Spleen (tissue), 11 donors: ENCODE measurements at regions not wholly inside any gene's neighbourhood (a gene's known extent, or its start where the extent isn't known, plus 50 kb on each side); places are given as distances from the start of the nearest gene placed in this dataset.
A peak's percentile ranks its signal among the peaks of the same experiment; 100 is the strongest.

ENCODE experiments used
- DNase-seq: peaks from one replicate; pipeline ENCODE4 v3.0.0-alpha.2; 2020
- H3K27ac ChIP-seq, 8 donors: fragments of 200-600 bp; sonication (generic) in 7 of 8; 1 replicate in 4 of 8; 2 replicates in 4 of 8; pipeline versions ENCODE4 v1.5.0 to v1.8.0; 2016 to 2021; ENCODE audit warnings: inconsistent platforms in 4 of 8, mild to moderate bottlenecking in 4 of 8, moderate library complexity in 1 of 8
- H3K27me3 ChIP-seq, 7 donors: fragments of 200-600 bp; sonication (generic) in 6 of 7; replicated peaks in 1 of 7; 1 replicate in 4 of 7; 2 replicates in 3 of 7; pipeline versions ENCODE4 v1.5.0 to v1.8.0; 2016 to 2021; ENCODE audit warnings: inconsistent platforms in 3 of 7, mild to moderate bottlenecking in 1 of 7
- H3K36me3 ChIP-seq, 6 donors: fragments of 200-600 bp; sonication (generic) in 5 of 6; 1 replicate in 4 of 6; 2 replicates in 2 of 6; pipeline versions ENCODE4 v1.5.0 to v1.8.0; 2016 to 2021; ENCODE audit warnings: inconsistent platforms in 2 of 6
- H3K4me1 ChIP-seq, 6 donors: fragments of 200-600 bp; sonication (generic) in 5 of 6; 1 replicate in 3 of 6; 2 replicates in 3 of 6; pipeline versions ENCODE4 v1.5.0 to v1.8.0; 2016 to 2021; ENCODE audit warnings: inconsistent platforms in 3 of 6
- H3K4me3 ChIP-seq, 8 donors: fragments of 200-600 bp; sonication (generic) in 7 of 8; 1 replicate in 4 of 8; 2 replicates in 4 of 8; pipeline versions ENCODE4 v1.5.0 to v1.8.0; 2016 to 2021; ENCODE audit warnings: inconsistent platforms in 4 of 8, mild to moderate bottlenecking in 4 of 8, moderate library complexity in 2 of 8
- H3K9me3 ChIP-seq, 8 donors: fragments of 200-600 bp; sonication (generic) in 7 of 8; 1 replicate in 4 of 8; 2 replicates in 4 of 8; pipeline versions ENCODE4 v1.5.0 to v1.8.0; 2016 to 2021; ENCODE audit warnings: inconsistent platforms in 4 of 8
- POLR2A ChIP-seq, 3 donors: fragments of 450-650 bp; IDR thresholded peaks; one replicate each; pipeline ENCODE4 v1.5.1; 2017; ENCODE audit warnings: antibody characterized with exemption in 3 of 3, mild to moderate bottlenecking in 1 of 3
- POLR2AphosphoS5 ChIP-seq, 3 donors: sonication (generic); formaldehyde crosslinking; IDR thresholded peaks; one replicate each; pipeline ENCODE4 v1.5.1; 2017; ENCODE audit warnings: antibody characterized with exemption in 3 of 3
- WGBS, 5 donors: extraction: QIAGEN DNeasy Blood & Tissue Kit in 3 of 5; methylation state at CpG; one replicate each; pipeline versions ENCODE4 v1.1.5 to v1.1.7; 2013 to 2018; 5-methylcytosine and 5-hydroxymethylcytosine counted together
- intact Hi-C: fragments of 100-400 bp; cut with DNase I; formaldehyde crosslinking; loops from one replicate; pipeline ENCODE4 v1.15.0; 2023; ENCODE audit warnings: low total_unique reads
- TF ChIP-seq, protein P1 (sequence below), 11 experiments: fragments of 200-600 bp in 7 of 11; fragments of 450-650 bp in 4 of 11; sonication (generic) in 4 of 11; IDR thresholded peaks in 8 of 11; conservative IDR thresholded peaks in 3 of 11; 1 replicate in 7 of 11; 2 replicates in 4 of 11; pipeline versions ENCODE4 v1.4.0 to v1.8.0; 2016 to 2021; ENCODE audit warnings: antibody characterized with exemption in 11 of 11, inconsistent platforms in 4 of 11, mild to moderate bottlenecking in 1 of 11
- donor health status: healthy with polysubstance abuse.
- donor health status: DM: no; HTN: no; CAD: no; lungs with moderate emphysema.
- donor health status: DM: no; HTN: no; CAD: no.
- donor health status: Bipolar disorder and iron deficiency.
- donor health status: healthy.
- donor health status: DM: no; HTN: no; CAD: no.
- donor health status: DM: yes; HTN: yes; CAD: no.

DNA sequence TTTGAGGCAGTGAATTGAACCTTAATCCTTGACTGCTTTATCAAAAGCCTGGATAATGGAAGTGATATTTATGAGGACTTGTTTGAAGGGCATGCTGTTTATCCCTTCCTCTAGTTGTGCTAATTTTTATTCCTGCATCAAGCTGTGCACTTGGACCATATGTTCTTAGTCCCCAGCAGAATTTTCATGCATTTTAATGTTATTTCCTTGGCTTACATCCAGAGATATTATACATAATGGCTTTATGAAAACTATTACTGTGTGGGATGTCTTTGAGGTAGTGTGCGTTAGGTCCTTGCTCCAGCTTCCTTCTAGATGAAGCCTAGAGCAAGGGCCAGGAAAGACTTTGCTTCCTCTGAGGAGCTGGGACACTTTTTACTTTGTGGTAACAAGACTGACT lies 378.4 kb downstream of the LPIN1 start:
- intact Hi-C loops, result no loop called here
- no peak overlapping the region for H3K27ac ChIP-seq
- peaks cover 0 to 7% (median 4%) of the 10 kb centered on the region in 8 donors for H3K9me3 ChIP-seq
- no peak overlapping the region for H3K4me3 ChIP-seq
- TF ChIP-seq POLR2AphosphoS5 (IDR thresholded peaks at IDR 0.05) (no peak), POLR2A (IDR thresholded peaks at IDR 0.05) (no peak)
- TF ChIP-seq, protein P1, sequence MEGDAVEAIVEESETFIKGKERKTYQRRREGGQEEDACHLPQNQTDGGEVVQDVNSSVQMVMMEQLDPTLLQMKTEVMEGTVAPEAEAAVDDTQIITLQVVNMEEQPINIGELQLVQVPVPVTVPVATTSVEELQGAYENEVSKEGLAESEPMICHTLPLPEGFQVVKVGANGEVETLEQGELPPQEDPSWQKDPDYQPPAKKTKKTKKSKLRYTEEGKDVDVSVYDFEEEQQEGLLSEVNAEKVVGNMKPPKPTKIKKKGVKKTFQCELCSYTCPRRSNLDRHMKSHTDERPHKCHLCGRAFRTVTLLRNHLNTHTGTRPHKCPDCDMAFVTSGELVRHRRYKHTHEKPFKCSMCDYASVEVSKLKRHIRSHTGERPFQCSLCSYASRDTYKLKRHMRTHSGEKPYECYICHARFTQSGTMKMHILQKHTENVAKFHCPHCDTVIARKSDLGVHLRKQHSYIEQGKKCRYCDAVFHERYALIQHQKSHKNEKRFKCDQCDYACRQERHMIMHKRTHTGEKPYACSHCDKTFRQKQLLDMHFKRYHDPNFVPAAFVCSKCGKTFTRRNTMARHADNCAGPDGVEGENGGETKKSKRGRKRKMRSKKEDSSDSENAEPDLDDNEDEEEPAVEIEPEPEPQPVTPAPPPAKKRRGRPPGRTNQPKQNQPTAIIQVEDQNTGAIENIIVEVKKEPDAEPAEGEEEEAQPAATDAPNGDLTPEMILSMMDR (IDR thresholded peaks at IDR 0.05 in 8 of 11, conservative IDR thresholded peaks at IDR 0.05 in 3 of 11), result no peak
- DNase-seq, result no peak
- H3K36me3 ChIP-seq, result no peaks in the 10 kb centered on the region
- WGBS, 5 donors, result 92 to 100% (median 95%) methylated on average over 1 of the region's 1 CpG
- H3K27me3 ChIP-seq, result no peaks in the 10 kb centered on the region
- peaks cover 0 to 33% (median 16%) of the 10 kb centered on the region in 6 donors for H3K4me1 ChIP-seq

DNA sequence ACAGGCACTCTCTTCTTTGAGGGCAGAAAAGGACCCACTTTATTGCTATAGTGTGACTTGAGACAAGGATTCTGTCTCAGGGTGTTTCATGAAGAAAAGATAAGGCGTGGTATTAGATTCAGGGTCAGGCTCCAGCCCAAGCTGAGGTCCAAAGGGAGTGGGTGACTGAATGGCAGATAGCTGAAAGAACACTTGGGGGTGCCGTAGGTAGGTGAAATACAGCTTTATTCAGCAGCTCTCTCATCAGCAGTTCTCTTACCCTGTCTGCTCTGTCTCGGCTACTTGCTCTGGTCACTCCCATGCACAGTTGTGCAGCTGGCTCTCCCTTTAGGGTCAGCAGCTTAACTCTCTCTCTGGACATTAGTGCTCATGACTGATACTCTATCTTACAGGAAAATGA lies 379.9 kb downstream of the LPIN1 start:
- DNase-seq, result no peak
- Histone ChIP-seq H3K9me3 (peaks cover 0 to 7% (median 4%) of the 10 kb centered on the region in 8 donors), H3K27ac (no peak overlapping the region), H3K4me1 (peaks cover 0 to 40% (median 17%) of the 10 kb centered on the region in 6 donors), H3K36me3 (no peaks in the 10 kb centered on the region), H3K27me3 (no peaks in the 10 kb centered on the region), H3K4me3 (no peak overlapping the region)
- WGBS, 5 donors, result 78 to 88% (median 84%) methylated on average over 3 of the region's 3 CpGs
- intact Hi-C loops, result no loop called here
- TF ChIP-seq POLR2AphosphoS5 (IDR thresholded peaks at IDR 0.05), result no peak
- TF ChIP-seq, protein P1 (IDR thresholded peaks at IDR 0.05 in 8 of 11, conservative IDR thresholded peaks at IDR 0.05 in 3 of 11), result no peak
- TF ChIP-seq POLR2A (IDR thresholded peaks at IDR 0.05), result no peak

DNA sequence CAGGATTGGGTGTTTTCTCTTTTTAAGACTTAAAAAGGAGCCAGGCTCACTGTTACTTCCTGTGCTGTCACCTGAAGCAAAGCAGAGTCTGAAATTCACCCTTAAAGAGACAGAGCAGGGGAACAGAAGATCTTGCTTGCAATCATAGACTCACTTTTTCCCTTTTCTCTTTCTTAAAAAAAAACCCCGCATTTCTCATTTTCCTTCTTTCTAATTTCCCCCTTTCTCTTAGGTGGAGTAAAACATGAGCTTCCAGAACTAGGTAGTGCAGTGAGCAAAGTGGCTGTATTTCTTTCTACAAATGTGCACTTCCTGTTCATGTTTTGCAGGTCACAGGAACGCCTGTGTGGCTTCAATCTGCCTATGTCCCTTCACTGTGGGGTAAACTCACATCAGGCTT lies 381.2 kb downstream of the LPIN1 start:
- Histone ChIP-seq H3K4me3 (peak overlapping the region in 1 of 8 donors; percentile 23), H3K27me3 (no peaks in the 10 kb centered on the region), H3K36me3 (no peaks in the 10 kb centered on the region), H3K4me1 (peaks cover 0 to 43% (median 18%) of the 10 kb centered on the region in 6 donors), H3K9me3 (peaks cover 0 to 7% (median 4%) of the 10 kb centered on the region in 8 donors), H3K27ac (peak overlapping the region in 7 of 8 donors; percentile 43 to 82 (median 61))
- TF ChIP-seq, protein P1 (IDR thresholded peaks at IDR 0.05 in 8 of 11, conservative IDR thresholded peaks at IDR 0.05 in 3 of 11), result no peak
- TF ChIP-seq POLR2A (IDR thresholded peaks at IDR 0.05), result no peak
- no peak for TF ChIP-seq POLR2AphosphoS5 (IDR thresholded peaks at IDR 0.05)
- intact Hi-C loops, result no loop called here
- WGBS, 5 donors, result 24 to 30% (median 28%) methylated on average over 2 of the region's 2 CpGs
- no peak for DNase-seq

DNA sequence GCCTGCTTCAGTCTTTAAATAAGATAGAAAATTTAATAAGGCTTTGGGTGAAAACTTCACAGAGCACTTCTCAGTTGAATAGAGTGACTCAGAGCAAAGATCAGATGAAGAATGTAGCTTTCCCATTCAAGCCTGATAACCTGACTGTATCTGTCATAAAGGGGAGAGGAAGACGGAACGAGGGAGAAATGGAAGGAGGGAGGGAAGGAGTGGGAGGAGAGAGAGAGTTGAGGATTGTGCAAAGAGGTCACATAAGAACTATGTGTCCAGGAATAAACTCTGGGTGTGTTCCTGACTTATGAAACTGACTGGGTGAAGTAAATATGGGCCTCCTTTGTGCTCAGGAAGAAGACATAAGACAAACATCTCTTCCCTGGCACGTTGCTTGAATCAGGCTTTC lies 385.5 kb downstream of the LPIN1 start:
- intact Hi-C loops, result no loop called here
- TF ChIP-seq, protein P1 (IDR thresholded peaks at IDR 0.05 in 8 of 11, conservative IDR thresholded peaks at IDR 0.05 in 3 of 11), result no peak
- TF ChIP-seq POLR2A (IDR thresholded peaks at IDR 0.05), result no peak
- TF ChIP-seq POLR2AphosphoS5 (IDR thresholded peaks at IDR 0.05), result no peak
- H3K27ac ChIP-seq, result peak overlapping the region in 4 of 8 donors; percentile 5 to 42 (median 15)
- peaks cover 0 to 30% (median 14%) of the 10 kb centered on the region in 6 donors for H3K4me1 ChIP-seq
- H3K9me3 ChIP-seq, result peaks cover 0 to 4% (median 2%) of the 10 kb centered on the region in 8 donors
- WGBS, 5 donors, result 70 to 81% (median 72%) methylated on average over 3 of the region's 3 CpGs
- H3K36me3 ChIP-seq, result no peaks in the 10 kb centered on the region
- H3K27me3 ChIP-seq, result no peaks in the 10 kb centered on the region
- no peak overlapping the region for H3K4me3 ChIP-seq
- no peak for DNase-seq
